ENCODE measurements at regions not wholly inside any gene's neighbourhood (a gene's known extent, or its start where the extent isn't known, plus 50 kb on each side); places are given as distances from the start of the nearest gene placed in this dataset.

GRCh38 chr4:137063961-137064360 is 468.3 kb downstream of the PCDH18 start:
- TF ChIP-seq CTCF (conservative IDR thresholded peaks at IDR 0.05; ENCODE audit: low read depth, low read length): no peak
- TF ChIP-seq EZH2 (IDR thresholded peaks at IDR 0.05; ENCODE audit: low read length, unreplicated experiment): no peak
